Omental fat pad (tissue), 3 donors: ENCODE measurements at regions not wholly inside any gene's neighbourhood (a gene's known extent, or its start where the extent isn't known, plus 50 kb on each side); places are given as distances from the start of the nearest gene placed in this dataset.
"Not testable (repeated sequence)": the region's sequence is repeated elsewhere in the genome, so short reads cannot be mapped to it uniquely, and the experiment has no call there.

Source experiments
- ATAC-seq: fragments of 150-250 bp; one replicate; pipeline ENCODE4 v1.9.1; 2016; ENCODE audit warnings: mild to moderate bottlenecking, moderate library complexity; ENCODE audit not compliant: low FRiP score
- DNase-seq: peaks from one replicate; pipeline ENCODE4 v3.0.0-alpha.2; 2019; ENCODE audit warnings: low spot score
- CTCF ChIP-seq, 3 donors: fragments of 450-650 bp; IDR thresholded peaks; one replicate each; pipeline ENCODE4 v1.5.1; 2016 to 2017; ENCODE audit warnings: antibody characterized with exemption in 3 of 3, mild to moderate bottlenecking in 3 of 3, moderate library complexity in 2 of 3

- TF ChIP-seq CTCF (IDR thresholded peaks at IDR 0.05) = no peak
- DNase-seq = no peak
- ATAC-seq = no peak
Observed at GRCh38 chr21:16455526-16455925, 725.7 kb downstream of the USP25 start.

GRCh38 chr21:16455978-16456377 lies 726.2 kb downstream of the USP25 start:
- ATAC-seq = no peak
- TF ChIP-seq CTCF (IDR thresholded peaks at IDR 0.05) = no peak
- DNase-seq = no peak

- ATAC-seq (no peak), DNase-seq (no peak)
- no peak for TF ChIP-seq CTCF (IDR thresholded peaks at IDR 0.05)
Observed at GRCh38 chr21:16457498-16457897, 727.7 kb downstream of the USP25 start.

- DNase-seq (no peak), ATAC-seq (no peak)
- no peak for TF ChIP-seq CTCF (IDR thresholded peaks at IDR 0.05)
Observed at GRCh38 chr21:16460936-16461335, 731.2 kb downstream of the USP25 start.

GRCh38 chr21:16464211-16464889 lies 734.6 kb downstream of the USP25 start:
- not testable (repeated sequence) for ATAC-seq, DNase-seq

GRCh38 chr21:16468184-16468583 lies 738.4 kb downstream of the USP25 start:
- ATAC-seq = no peak
- no peak for DNase-seq
- no peak for TF ChIP-seq CTCF (IDR thresholded peaks at IDR 0.05)

GRCh38 chr21:16473988-16474387 lies 744.2 kb downstream of the USP25 start:
- ATAC-seq (no peak), DNase-seq (no peak)
- TF ChIP-seq CTCF (IDR thresholded peaks at IDR 0.05) = no peak
